Sciatic nerve (tissue), 2 donors: ENCODE measurements at regions not wholly inside any gene's neighbourhood (a gene's known extent, or its start where the extent isn't known, plus 50 kb on each side); places are given as distances from the start of the nearest gene placed in this dataset.
A peak's percentile ranks its signal among the peaks of the same experiment; 100 is the strongest.

Experiments used
- ATAC-seq: fragments of 200-7000 bp; cut with Tn5 transposase; one replicate; pipeline ENCODE4 v1.9.1; 2020; ENCODE audit warnings: mild to moderate bottlenecking, moderate library complexity
- DNase-seq: peaks from one replicate; pipeline ENCODE4 v3.0.0-alpha.2; 2020; ENCODE audit warnings: low spot score
- intact Hi-C: fragments of 100-400 bp; cut with DNase I; formaldehyde crosslinking; loops from one replicate; pipeline ENCODE4 v1.14.2; 2022
- donor health status: DM: no; HTN: no; CAD: no.
- donor health status: DM: no; HTN: no; CAD: no.

- DNase-seq, result no peak
- intact Hi-C loops, result no loop called here
Measured at GRCh38 chr7:26054386-26054785, 97.6 kb upstream of the NFE2L3 start.

GRCh38 chr7:26055241-26055640 is 96.8 kb upstream of the NFE2L3 start:
- DNase-seq, result no peak
- intact Hi-C loops, result no loop called here
- ATAC-seq, result no peak

More at GRCh38 chr7:26054386-26054785, 97.6 kb upstream of the NFE2L3 start:
- no peak for ATAC-seq

GRCh38 chr7:26060733-26061677 is 91.0 kb upstream of the NFE2L3 start:
- intact Hi-C loops, result loop anchor here (5.0 kb wide), 1 partner anchor 169 kb away; no protein-coding TSS in a partner anchor
- ATAC-seq, result no peak
- no peak for DNase-seq

GRCh38 chr7:26061678-26062603 is 90.1 kb upstream of the NFE2L3 start:
- peak; percentile 77 for DNase-seq
- intact Hi-C loops, result loop anchor here (5.0 kb wide), 1 partner anchor 170 kb away; no protein-coding TSS in a partner anchor

GRCh38 chr7:26065652-26066051 is 86.3 kb upstream of the NFE2L3 start:
- ATAC-seq (no peak), DNase-seq (no peak)
- intact Hi-C loops, result no loop called here

More at GRCh38 chr7:26061678-26062603, 90.1 kb upstream of the NFE2L3 start:
- ATAC-seq, result peak; percentile 56

GRCh38 chr7:26066736-26067135 is 85.3 kb upstream of the NFE2L3 start:
- no peak for DNase-seq
- ATAC-seq, result no peak
- intact Hi-C loops, result no loop called here

- intact Hi-C loops, result no loop called here
- DNase-seq (no peak), ATAC-seq (no peak)
Measured at GRCh38 chr7:26070290-26070689, 81.7 kb upstream of the NFE2L3 start.

- ATAC-seq, result no peak
- intact Hi-C loops, result no loop called here
- no peak for DNase-seq
Measured at GRCh38 chr7:26071622-26072456, 80.2 kb upstream of the NFE2L3 start.

GRCh38 chr7:26073041-26073440 is 79.0 kb upstream of the NFE2L3 start:
- DNase-seq (no peak), ATAC-seq (no peak)
- intact Hi-C loops, result no loop called here

- intact Hi-C loops, result no loop called here
- ATAC-seq (no peak), DNase-seq (no peak)
Measured at GRCh38 chr7:26074919-26075318, 77.1 kb upstream of the NFE2L3 start.

- ATAC-seq (no peak), DNase-seq (no peak)
- intact Hi-C loops, result no loop called here
Measured at GRCh38 chr7:26076691-26077090, 75.3 kb upstream of the NFE2L3 start.

- ATAC-seq (peak; percentile 79), DNase-seq (peak; percentile 69)
- intact Hi-C loops, result no loop called here
Measured at GRCh38 chr7:26078437-26079336, 73.3 kb upstream of the NFE2L3 start.

- intact Hi-C loops, result loop anchor here (10.0 kb wide), 1 partner anchor 283 kb away; no protein-coding TSS in a partner anchor
- ATAC-seq, result no peak
- DNase-seq, result no peak
Measured at GRCh38 chr7:26081638-26082037, 70.4 kb upstream of the NFE2L3 start.

- DNase-seq (no peak), ATAC-seq (no peak)
- intact Hi-C loops, result loop anchor here (10.0 kb wide), 1 partner anchor 282 kb away; no protein-coding TSS in a partner anchor
Measured at GRCh38 chr7:26083113-26083512, 68.9 kb upstream of the NFE2L3 start.

GRCh38 chr7:26084418-26084817 is 67.6 kb upstream of the NFE2L3 start:
- intact Hi-C loops, result loop anchor here (10.0 kb wide), 1 partner anchor 280 kb away; no protein-coding TSS in a partner anchor
- ATAC-seq, result no peak
- no peak for DNase-seq

- no peak for ATAC-seq
- intact Hi-C loops, result loop anchor here (10.0 kb wide), 1 partner anchor 279 kb away; no protein-coding TSS in a partner anchor
Measured at GRCh38 chr7:26085771-26086170, 66.2 kb upstream of the NFE2L3 start.

GRCh38 chr7:26087321-26088091 is 64.5 kb upstream of the NFE2L3 start:
- ATAC-seq (no peak), DNase-seq (no peak)
- intact Hi-C loops, result loop anchor here (10.0 kb wide), 1 partner anchor 277 kb away; no protein-coding TSS in a partner anchor

More at GRCh38 chr7:26085771-26086170, 66.2 kb upstream of the NFE2L3 start:
- no peak for DNase-seq
